ENCODE measurements at regions not wholly inside any gene's neighbourhood (a gene's known extent, or its start where the extent isn't known, plus 50 kb on each side); places are given as distances from the start of the nearest gene placed in this dataset.
A peak's percentile ranks its signal among the peaks of the same experiment; 100 is the strongest.

- TF ChIP-seq, protein P1, sequence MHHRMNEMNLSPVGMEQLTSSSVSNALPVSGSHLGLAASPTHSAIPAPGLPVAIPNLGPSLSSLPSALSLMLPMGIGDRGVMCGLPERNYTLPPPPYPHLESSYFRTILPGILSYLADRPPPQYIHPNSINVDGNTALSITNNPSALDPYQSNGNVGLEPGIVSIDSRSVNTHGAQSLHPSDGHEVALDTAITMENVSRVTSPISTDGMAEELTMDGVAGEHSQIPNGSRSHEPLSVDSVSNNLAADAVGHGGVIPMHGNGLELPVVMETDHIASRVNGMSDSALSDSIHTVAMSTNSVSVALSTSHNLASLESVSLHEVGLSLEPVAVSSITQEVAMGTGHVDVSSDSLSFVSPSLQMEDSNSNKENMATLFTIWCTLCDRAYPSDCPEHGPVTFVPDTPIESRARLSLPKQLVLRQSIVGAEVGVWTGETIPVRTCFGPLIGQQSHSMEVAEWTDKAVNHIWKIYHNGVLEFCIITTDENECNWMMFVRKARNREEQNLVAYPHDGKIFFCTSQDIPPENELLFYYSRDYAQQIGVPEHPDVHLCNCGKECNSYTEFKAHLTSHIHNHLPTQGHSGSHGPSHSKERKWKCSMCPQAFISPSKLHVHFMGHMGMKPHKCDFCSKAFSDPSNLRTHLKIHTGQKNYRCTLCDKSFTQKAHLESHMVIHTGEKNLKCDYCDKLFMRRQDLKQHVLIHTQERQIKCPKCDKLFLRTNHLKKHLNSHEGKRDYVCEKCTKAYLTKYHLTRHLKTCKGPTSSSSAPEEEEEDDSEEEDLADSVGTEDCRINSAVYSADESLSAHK (CRISPR knock-in tag; IDR thresholded peaks at IDR 0.05; ENCODE audit: borderline replicate concordance): no peak
These were observed 268.0 kb downstream of the TFAP2A start (continued) for GRCh38 chr6:10146715-10147451.

DNA sequence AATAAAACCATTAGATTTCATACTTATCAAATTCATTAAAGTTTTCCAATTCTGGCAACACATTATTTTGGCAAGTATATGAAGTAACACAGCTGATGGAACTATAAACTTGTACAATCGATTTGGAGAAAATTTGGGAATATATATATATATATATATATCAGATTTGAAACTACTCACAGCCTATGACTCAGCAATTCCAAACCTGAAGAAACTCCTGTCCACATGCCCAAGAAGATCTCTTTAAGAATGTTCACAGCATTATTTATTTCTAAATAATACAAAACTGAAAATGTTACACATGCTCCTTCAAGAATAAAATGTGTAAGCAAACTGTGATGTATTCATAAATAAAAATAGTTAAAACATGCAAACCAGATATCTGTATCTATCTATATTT lies 270.1 kb downstream of the TFAP2A start:
- Histone ChIP-seq H4K20me1 (ENCODE audit: insufficient read depth, low read length) (no peaks in the 10 kb centered on the region), H3K79me2 (ENCODE audit: insufficient read depth, low read length) (no peaks in the 10 kb centered on the region), H3K36me3 (replicated peaks in 1 of 2; ENCODE audit: control insufficient read depth in 1 of 2, insufficient read depth in 2 of 2, low read length in 2 of 2) (no peaks in the 10 kb centered on the region), H3K9ac (ENCODE audit: insufficient read depth, low read depth, low read length) (no peak overlapping the region), H3K4me2 (ENCODE audit: low read depth, low read length) (no peak overlapping the region), H3K9me3 (ENCODE audit: low read length) (no peaks in the 10 kb centered on the region), H3K27me3 (ENCODE audit: control insufficient read depth in 1 of 2, insufficient read depth in 2 of 2, low read length in 2 of 2) (no peaks in the 10 kb centered on the region; a peak in 1 of 5 replicates), H3K4me1 (ENCODE audit: insufficient read depth, low read length) (0 out of 2 replicates have a peak, but pooled peaks cover 6% of the 10 kb centered on the region), H2AFZ (ENCODE audit: low read length) (no peak overlapping the region), H3K27ac (ENCODE audit: extremely low read length, insufficient read depth, low read length) (no peak overlapping the region), H3K4me3 (replicated peaks in 1 of 3; ENCODE audit: insufficient read depth in 1 of 3, low read depth in 2 of 3, low read length in 3 of 3) (no peak overlapping the region)
- ChIA-PET CTCF (ENCODE audit: low intra/inter-chr PET ratio, low total read pairs) (no interaction called here), POLR2A (no interaction called here)
- intact Hi-C loops (cut with micrococcal nuclease; ENCODE audit: unreplicated experiment) (no loop called here), in situ Hi-C loops (cut with HindIII; ENCODE audit: extremely low pct_ligation_motif_present, low pct_unique_long_range_greater_than_20kb) (no loop called here)
- ATAC-seq (no peak), FAIRE-seq (no peak), DNase-seq (ENCODE audit: low spot score) (no peak)
- no TSS peak for BruUV-seq (replicated peaks)
- WGBS (ENCODE audit: low lambda C conversion rate): 2% methylated on average over 1 of the region's 1 CpG
- TF ChIP-seq NFE2L2 (IDR thresholded peaks at IDR 0.05; ENCODE audit: low read length) (peak; percentile 57), RBM22 (optimal IDR thresholded peaks at IDR 0.05; ENCODE audit: low read length) (no peak)

Measured in HepG2 (cell line).